Muscle of leg (tissue), 3 donors: ENCODE measurements at regions not wholly inside any gene's neighbourhood (a gene's known extent, or its start where the extent isn't known, plus 50 kb on each side); places are given as distances from the start of the nearest gene placed in this dataset.

Experiments used
- DNase-seq: peaks from one replicate; pipeline ENCODE4 v3.0.0; 2013
- H3K27ac ChIP-seq: one replicate; pipeline ENCODE4 v1.5.1; 2013; ENCODE audit warnings: mild to moderate bottlenecking, low read length, control low read depth
- H3K27me3 ChIP-seq: one replicate; pipeline ENCODE4 v1.6.1; 2013; ENCODE audit warnings: low read length; ENCODE audit not compliant: control insufficient read depth, insufficient read depth
- H3K36me3 ChIP-seq: one replicate; pipeline ENCODE4 v1.6.1; 2013; ENCODE audit warnings: low read length; ENCODE audit not compliant: control insufficient read depth, insufficient read depth
- H3K4me1 ChIP-seq: one replicate; pipeline ENCODE4 v1.6.1; 2013; ENCODE audit warnings: low read length; ENCODE audit not compliant: control insufficient read depth, insufficient read depth
- H3K4me3 ChIP-seq: one replicate; pipeline ENCODE4 v1.5.1; 2013; ENCODE audit warnings: low read length, control low read depth
- H3K9me3 ChIP-seq: replicated peaks from 2 replicates; pipeline ENCODE4 v1.6.1; 2013; ENCODE audit warnings: low read depth, low read length; ENCODE audit not compliant: control insufficient read depth
- WGBS: methylation state at CpG from one replicate; pipeline ENCODE4 v1.1.5; 2013; ENCODE audit warnings: missing lambda C conversion rate; ENCODE audit not compliant: insufficient coverage; 5-methylcytosine and 5-hydroxymethylcytosine counted together

DNA sequence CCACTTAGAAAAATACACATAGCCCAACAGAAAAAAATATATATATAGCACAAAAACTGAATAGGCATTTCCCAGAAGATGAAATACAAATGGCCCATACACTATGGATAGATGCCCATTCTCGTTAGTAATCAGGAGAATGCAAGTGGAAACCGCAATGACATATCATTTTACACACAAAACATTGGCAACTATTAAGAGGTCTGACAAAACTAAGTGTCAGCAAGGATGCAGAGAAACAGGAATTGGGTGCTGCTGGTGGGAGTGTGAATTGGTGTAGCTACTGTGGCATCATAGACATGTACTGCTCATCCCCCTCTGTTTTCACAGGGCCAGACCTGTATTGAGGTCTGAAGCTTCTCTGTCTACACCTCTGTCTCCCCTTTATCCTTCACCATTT is 320.0 kb downstream of the IDS start:
- Histone ChIP-seq H3K27ac (no peak overlapping the region), H3K4me3 (no peak overlapping the region), H3K4me1 (no peaks in the 10 kb centered on the region), H3K36me3 (no peaks in the 10 kb centered on the region), H3K27me3 (no peaks in the 10 kb centered on the region), H3K9me3 (no peaks in the 10 kb centered on the region)
- no peak for DNase-seq
- WGBS, result no CpG with 5 or more reads among the region's 2 CpGs

DNA sequence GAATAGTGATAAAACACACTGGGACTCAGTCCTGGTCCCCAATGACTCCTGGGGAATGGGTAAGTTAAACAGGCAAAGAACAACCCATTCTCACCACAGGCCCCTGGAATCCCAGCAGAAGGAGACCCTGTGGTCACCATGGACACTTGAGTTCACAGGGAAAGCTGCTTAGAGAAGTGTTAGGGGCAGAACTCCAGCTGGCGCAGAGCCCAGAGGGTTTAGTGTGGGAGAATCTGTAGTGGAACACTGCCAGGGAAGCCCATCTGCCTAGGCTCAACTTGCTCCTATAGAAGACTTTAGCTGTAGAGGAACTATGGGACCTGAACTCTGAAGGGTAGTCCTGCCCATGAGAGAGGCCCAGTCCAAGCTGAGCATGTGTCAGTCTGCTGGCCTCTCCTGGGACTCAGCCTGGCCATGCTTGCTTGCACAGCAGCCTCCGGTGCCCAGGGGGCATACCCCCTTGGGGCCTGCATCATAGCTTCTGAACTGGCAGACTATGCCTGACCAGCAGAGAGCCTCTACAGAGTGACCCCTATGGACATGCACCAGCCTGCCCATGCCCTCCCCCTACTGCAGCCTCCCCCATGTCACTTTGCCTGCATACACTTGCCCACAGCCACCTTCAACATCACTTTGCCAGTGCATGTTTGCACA is 343.5 kb downstream of the IDS start:
- DNase-seq, result peak; percentile 7
- 61% methylated on average over 2 of the region's 2 CpGs for WGBS

DNA sequence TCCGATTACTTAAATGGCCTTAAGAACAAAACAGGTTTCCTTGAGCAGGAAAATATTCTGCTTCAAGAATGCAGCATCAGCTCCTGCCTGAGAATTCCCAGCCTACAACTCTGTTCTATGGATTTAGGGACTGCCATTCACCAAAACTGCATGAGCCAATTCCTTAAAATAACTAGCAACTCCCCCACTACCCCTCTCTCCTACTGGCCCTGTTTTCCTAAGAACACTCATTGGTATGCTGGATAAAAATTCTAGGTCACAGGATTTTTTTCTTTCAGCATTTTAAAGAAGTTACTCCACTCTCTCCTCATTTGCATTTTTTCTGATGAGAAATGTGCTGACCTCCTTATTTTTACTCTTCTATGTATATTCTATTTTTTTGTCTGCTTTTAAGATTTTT is 347.1 kb downstream of the IDS start:
- Histone ChIP-seq H3K9me3 (no peaks in the 10 kb centered on the region), H3K27me3 (peaks cover 2% of the 10 kb centered on the region), H3K36me3 (no peaks in the 10 kb centered on the region), H3K4me3 (no peak overlapping the region), H3K27ac (no peak overlapping the region), H3K4me1 (peaks cover 4% of the 10 kb centered on the region)
- DNase-seq, result peak; percentile 7
- 75% methylated on average over 1 of the region's 1 CpG for WGBS

More for the DNA sequence above, 343.5 kb downstream of the IDS start:
- H3K36me3 ChIP-seq, result no peaks in the 10 kb centered on the region
- no peaks in the 10 kb centered on the region for H3K9me3 ChIP-seq
- H3K27me3 ChIP-seq, result peaks cover 2% of the 10 kb centered on the region
- H3K4me3 ChIP-seq, result no peak overlapping the region
- H3K4me1 ChIP-seq, result peaks cover 4% of the 10 kb centered on the region
- H3K27ac ChIP-seq, result no peak overlapping the region

DNA sequence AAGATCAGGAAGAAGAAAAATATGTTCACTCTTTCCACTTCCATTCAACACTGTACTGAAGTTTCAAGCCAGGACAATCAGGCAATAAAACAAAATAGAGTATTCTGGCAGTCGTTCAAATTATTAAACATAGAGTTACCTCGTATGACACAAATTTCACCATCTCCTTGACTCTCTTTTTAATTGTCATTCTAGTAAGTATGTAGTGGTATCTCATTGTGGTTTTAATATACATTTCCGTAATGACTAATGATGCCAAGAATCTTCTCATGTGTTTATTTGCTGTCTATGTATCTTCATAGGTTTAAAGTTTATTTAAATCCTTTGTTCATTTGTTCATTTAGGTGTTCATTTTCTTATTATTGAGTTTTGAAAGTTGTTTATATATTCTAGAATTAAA is 352.2 kb downstream of the IDS start:
- no CpG with 5 or more reads among the region's 3 CpGs for WGBS
- no peaks in the 10 kb centered on the region for H3K27me3 ChIP-seq
- H3K36me3 ChIP-seq, result no peaks in the 10 kb centered on the region
- no peak overlapping the region for H3K4me3 ChIP-seq
- no peaks in the 10 kb centered on the region for H3K4me1 ChIP-seq
- H3K9me3 ChIP-seq, result no peaks in the 10 kb centered on the region
- DNase-seq, result no peak
- H3K27ac ChIP-seq, result no peak overlapping the region

DNA sequence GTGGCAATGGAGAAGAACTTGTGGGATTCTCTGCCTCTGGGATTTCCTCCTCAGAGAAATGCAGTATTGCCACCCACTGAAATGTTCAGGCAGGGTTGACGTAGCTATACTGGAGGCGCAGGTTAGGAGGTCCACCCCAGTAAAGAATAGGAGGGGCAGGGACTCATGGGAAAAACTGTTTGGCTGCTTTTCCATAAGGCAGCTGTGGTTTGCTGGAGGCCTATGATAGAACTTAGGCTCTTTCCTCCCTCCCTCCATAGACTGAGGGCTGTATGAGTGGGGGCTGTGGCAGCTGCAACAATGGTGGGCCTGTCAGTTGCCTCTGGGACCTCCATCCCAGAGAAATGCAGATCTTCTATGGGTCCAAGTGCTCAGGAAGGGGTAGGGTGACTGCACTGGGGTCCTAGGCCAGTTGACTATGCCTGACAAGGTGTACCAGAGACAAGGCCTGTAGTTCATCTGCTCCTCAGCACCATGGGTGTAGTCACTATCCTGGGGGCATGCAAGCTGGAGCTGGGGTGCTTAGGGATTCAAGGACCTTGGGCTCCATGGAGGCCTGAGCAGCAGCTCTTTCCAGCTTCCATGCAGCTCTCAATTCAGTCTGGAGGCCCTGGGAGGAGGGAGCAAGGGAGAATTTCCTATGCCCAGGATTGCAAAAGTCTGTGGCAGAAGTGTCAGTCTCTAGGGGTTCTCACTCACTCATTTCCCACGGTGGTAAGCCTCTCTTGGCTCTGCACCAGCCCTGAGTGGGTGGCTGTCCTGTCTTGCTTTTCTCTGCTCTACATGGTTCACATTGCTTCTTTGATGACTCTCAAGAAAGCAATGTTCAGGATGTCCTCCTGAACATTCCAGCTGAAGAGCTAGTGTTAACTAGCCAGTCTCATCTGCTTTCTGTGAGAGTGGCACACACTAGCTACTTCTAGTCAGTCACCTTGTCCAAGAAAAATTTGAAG is 353.0 kb downstream of the IDS start:
- Histone ChIP-seq H3K36me3 (no peaks in the 10 kb centered on the region), H3K27me3 (no peaks in the 10 kb centered on the region), H3K9me3 (no peaks in the 10 kb centered on the region), H3K4me3 (no peak overlapping the region), H3K4me1 (no peaks in the 10 kb centered on the region), H3K27ac (no peak overlapping the region)
- peak; percentile 3 for DNase-seq
- WGBS, result 53% methylated on average over 2 of the region's 3 CpGs

DNA sequence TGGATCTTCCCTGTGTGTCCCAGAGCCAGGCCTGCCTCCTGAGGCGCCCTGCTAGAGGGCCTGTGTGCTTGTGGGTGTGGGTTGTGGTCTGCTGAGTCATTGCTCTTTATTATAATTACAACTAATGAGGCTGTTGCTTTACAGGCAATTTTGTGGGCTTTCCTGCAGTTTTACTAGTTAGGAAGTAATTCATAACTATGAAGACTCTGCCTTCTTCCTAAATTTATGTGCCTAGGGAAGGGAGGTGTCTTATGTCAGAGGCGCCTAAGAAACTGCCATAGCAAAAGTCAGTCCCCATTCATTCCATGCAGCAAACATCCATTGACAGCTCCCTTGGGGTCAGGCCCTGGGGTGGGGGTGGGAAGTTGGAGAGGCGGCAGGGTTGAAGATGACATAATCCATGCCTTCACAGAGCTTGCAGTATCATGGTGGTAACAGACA is 359.2 kb downstream of the IDS start:
- H3K27me3 ChIP-seq, result no peaks in the 10 kb centered on the region
- no peaks in the 10 kb centered on the region for H3K36me3 ChIP-seq
- WGBS, result no CpG with 5 or more reads among the region's 3 CpGs
- H3K4me1 ChIP-seq, result no peaks in the 10 kb centered on the region
- no peak overlapping the region for H3K4me3 ChIP-seq
- no peak overlapping the region for H3K27ac ChIP-seq
- DNase-seq, result no peak
- H3K9me3 ChIP-seq, result no peaks in the 10 kb centered on the region

DNA sequence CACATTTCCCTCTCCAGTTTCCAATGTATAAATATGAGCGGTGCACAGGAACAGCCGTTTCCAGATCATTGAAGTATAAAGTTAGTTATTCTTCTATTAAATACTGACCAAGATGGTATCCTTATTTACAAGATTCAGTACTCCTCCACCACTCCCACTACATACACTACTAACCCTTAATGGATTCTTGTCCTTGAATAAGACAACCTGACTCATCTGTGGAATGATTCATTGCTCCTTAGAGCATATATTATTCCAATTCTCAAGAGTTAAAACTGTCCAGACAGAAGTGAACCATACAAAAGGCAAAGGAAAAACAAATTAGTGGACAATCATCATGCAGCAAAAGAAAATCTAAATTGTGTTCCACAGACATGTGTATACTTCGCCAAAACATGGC is 373.3 kb downstream of the IDS start:
- DNase-seq, result no peak
- H3K36me3 ChIP-seq, result no peaks in the 10 kb centered on the region
- no peak overlapping the region for H3K4me3 ChIP-seq
- H3K9me3 ChIP-seq, result no peaks in the 10 kb centered on the region
- WGBS, result no CpG with 5 or more reads among the region's 3 CpGs
- H3K4me1 ChIP-seq, result no peaks in the 10 kb centered on the region
- no peaks in the 10 kb centered on the region for H3K27me3 ChIP-seq
- H3K27ac ChIP-seq, result no peak overlapping the region

DNA sequence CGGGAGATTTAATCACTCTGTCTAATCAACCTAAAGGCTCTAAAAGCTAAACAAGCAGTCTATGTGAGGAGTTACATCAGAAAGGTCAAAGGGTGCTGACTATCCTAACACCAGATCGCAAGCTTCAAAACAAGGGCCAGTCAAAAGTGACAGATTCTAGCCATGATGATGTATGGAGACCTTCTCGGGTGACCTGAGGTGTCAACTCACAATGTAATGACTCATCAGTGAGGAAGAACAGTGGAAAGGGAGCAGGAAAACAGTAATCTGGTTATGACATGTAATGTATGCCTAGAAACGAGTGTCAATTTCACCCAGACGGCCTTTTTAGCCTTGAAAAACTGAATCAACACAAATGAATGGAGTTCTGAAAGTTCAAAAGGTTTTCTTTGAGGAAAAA is 375.3 kb downstream of the IDS start:
- no CpG with 5 or more reads among the region's 5 CpGs for whole genome bisulfite sequencing

DNA sequence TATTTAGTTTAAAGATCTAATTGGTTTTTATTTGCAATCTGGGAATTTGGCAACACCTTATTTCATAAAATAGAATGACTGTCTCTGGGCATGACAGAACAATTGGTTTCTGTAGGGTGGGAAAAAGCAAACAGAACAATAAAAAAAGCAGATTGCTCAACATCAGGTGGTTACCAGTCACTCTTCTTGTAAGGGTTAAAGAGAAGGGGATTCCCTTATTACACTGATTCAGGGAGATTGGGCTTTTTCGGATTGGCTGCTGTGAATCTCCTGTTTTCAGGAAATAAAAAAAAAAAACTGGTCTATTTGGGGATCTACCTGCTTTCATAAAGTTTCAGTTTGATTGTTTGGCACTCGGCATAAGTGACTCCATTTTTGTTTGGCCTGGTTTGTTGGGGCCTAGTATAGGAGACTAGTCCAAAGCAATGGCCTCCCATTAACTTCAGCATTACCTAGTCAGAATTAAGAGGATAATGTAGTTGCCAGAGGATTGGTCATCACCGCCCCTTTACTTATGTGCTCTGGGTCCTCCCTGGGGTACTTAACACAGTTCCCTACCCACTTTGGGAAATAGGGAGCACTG is 380.5 kb downstream of the IDS start:
- Histone ChIP-seq H3K4me1 (no peaks in the 10 kb centered on the region), H3K27me3 (no peaks in the 10 kb centered on the region), H3K36me3 (no peaks in the 10 kb centered on the region), H3K27ac (no peak overlapping the region), H3K9me3 (no peaks in the 10 kb centered on the region), H3K4me3 (no peak overlapping the region)
- DNase-seq, result no peak
- WGBS, result 60% methylated on average over 1 of the region's 3 CpGs

More for the DNA sequence above, 375.3 kb downstream of the IDS start:
- H3K36me3 ChIP-seq, result no peaks in the 10 kb centered on the region
- no peak overlapping the region for H3K4me3 ChIP-seq
- H3K27me3 ChIP-seq, result no peaks in the 10 kb centered on the region
- no peaks in the 10 kb centered on the region for H3K9me3 ChIP-seq
- DNase-seq, result no peak
- H3K27ac ChIP-seq, result no peak overlapping the region
- no peaks in the 10 kb centered on the region for H3K4me1 ChIP-seq

DNA sequence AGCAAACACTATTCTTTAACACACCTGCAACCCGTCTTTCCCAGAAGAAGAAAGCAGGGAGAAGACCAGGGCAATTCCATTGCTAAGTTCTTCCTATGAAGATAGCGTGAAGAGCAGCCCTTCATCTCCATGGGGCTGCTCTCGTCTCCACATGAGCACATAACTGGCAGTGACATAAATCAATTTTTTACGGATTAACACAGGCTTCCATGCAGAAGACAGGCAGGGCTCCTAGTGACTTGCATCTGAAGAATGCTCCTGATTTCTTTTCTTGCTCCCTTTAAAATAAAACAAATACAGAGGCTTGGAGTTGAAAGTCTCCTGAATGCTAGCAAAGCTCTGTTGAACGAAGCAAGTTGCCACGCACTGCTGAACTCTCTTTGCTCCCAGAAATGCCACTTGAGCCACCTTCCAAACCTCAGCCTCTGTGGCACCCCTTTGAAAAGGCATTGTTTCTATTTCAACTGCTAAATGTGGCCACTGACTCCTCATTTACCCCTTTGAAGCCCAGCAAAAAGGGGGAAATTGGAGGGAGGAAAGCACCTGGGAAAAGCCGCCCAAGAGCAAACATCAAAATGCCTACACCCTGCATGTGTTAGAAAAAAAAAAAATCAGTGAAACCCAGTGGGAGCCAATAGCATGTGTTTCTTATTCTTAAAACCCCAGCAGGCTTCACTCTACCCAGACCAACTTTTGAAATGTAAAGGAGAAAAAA is 383.7 kb downstream of the IDS start:
- 54% methylated on average over 3 of the region's 7 CpGs for WGBS
- H3K9me3 ChIP-seq, result no peaks in the 10 kb centered on the region
- H3K27me3 ChIP-seq, result no peaks in the 10 kb centered on the region
- H3K4me1 ChIP-seq, result no peaks in the 10 kb centered on the region
- H3K36me3 ChIP-seq, result no peaks in the 10 kb centered on the region
- no peak overlapping the region for H3K4me3 ChIP-seq
- no peak overlapping the region for H3K27ac ChIP-seq
- no peak for DNase-seq
